Activated T-cell treated with anti-CD3 and anti-CD28 coated beads, Interleukin-2, amount 50 U/mL, for 72 hours (primary cell): ENCODE measurements at regions not wholly inside any gene's neighbourhood (a gene's known extent, or its start where the extent isn't known, plus 50 kb on each side); places are given as distances from the start of the nearest gene placed in this dataset.

Experiments used
- ATAC-seq, 2 donors: fragments of 150-1000 bp; cut with Tn5 transposase; replicated peaks in 1 of 2; 2 replicates each; pipeline ENCODE4 v1.10.0; 2021; ENCODE audit warnings: moderate library complexity in 2 of 2, mild to moderate bottlenecking in 1 of 2
- DNase-seq, 2 donors: peaks; one replicate each; pipeline ENCODE4 v3.0.0; 2021 to 2022; ENCODE audit warnings: mixed read lengths in 1 of 2
- H3K27ac Mint-ChIP-seq: one replicate; pipeline ENCODE4 v1.8.0; 2022; ENCODE audit warnings: mild to moderate bottlenecking, moderate library complexity, mixed read lengths
- H3K27me3 Mint-ChIP-seq: one replicate; pipeline ENCODE4 v1.8.0; 2022; ENCODE audit warnings: low read depth, mixed read lengths
- H3K36me3 Mint-ChIP-seq, 2 donors: one replicate each; pipeline ENCODE4 v1.8.0; 2022; ENCODE audit warnings: mixed read lengths in 2 of 2, mild to moderate bottlenecking in 1 of 2; ENCODE audit not compliant: insufficient read depth in 2 of 2
- H3K4me1 Mint-ChIP-seq: one replicate; pipeline ENCODE4 v1.8.0; 2022; ENCODE audit warnings: low read depth, mixed read lengths
- H3K4me3 Mint-ChIP-seq, 2 donors: one replicate each; pipeline ENCODE4 v1.8.0; 2022; ENCODE audit warnings: mild to moderate bottlenecking in 2 of 2, mixed read lengths in 2 of 2, moderate library complexity in 2 of 2
- H3K9me3 Mint-ChIP-seq, 2 donors: one replicate each; pipeline ENCODE4 v1.8.0; 2022; ENCODE audit warnings: mixed read lengths in 2 of 2

- Mint-ChIP-seq H3K4me3 (no peak overlapping the region), H3K4me1 (no peaks in the 10 kb centered on the region), H3K36me3 (no peaks in the 10 kb centered on the region), H3K9me3 (no peaks in the 10 kb centered on the region), H3K27ac (no peak overlapping the region), H3K27me3 (peaks cover 55% of the 10 kb centered on the region)
- ATAC-seq: no peak
- DNase-seq: no peak
These were observed 141.5 kb downstream of the SMAD6 start for GRCh38 chr15:66843581-66843980.

DNA sequence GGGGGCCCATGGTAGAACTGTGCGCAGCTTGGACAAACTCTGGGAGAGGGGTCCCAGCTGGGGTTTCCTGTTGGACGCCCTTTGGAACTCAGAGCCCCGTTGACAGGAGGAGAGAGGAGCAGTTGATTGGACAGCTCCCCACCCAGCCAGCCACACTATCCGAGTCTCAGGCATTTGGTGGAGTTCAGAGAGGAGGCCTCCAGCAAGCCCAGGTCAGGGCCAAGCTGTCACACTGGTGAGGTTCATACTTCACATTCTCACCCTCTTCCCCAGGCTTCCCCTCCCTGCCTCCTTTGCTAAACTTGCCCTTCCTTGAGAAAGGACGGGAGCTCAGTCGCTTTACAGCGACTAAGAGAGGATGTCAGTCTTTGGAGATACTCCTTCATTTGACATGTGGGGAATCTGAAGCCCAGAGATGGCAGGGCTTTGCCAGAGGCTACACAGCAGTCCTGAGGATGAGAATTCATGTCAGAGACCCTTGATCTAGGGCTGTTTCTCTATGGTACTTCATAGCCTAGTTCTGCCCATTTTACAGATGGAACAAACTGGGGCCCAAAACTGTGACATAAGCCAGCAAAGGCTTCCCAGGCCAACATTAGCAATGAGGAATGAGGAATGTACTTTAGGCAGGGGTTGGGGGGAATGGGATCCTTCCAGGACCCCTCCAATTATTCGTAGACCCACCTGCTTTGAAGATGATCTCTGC lies 142.2 kb downstream of the SMAD6 start:
- Mint-ChIP-seq H3K36me3 (no peaks in the 10 kb centered on the region), H3K4me1 (no peaks in the 10 kb centered on the region), H3K27ac (no peak overlapping the region), H3K27me3 (peaks cover 55% of the 10 kb centered on the region), H3K4me3 (no peak overlapping the region), H3K9me3 (no peaks in the 10 kb centered on the region)
- ATAC-seq (no peak), DNase-seq (no peak)

- no peak for DNase-seq
- no peak overlapping the region for H3K4me3 Mint-ChIP-seq
- ATAC-seq: no peak
- no peaks in the 10 kb centered on the region for H3K9me3 Mint-ChIP-seq
- peaks cover 51% of the 10 kb centered on the region for H3K27me3 Mint-ChIP-seq
- no peaks in the 10 kb centered on the region for H3K4me1 Mint-ChIP-seq
- no peak overlapping the region for H3K27ac Mint-ChIP-seq
- no peaks in the 10 kb centered on the region for H3K36me3 Mint-ChIP-seq
These were observed 142.7 kb downstream of the SMAD6 start for GRCh38 chr15:66844747-66845145.

DNA sequence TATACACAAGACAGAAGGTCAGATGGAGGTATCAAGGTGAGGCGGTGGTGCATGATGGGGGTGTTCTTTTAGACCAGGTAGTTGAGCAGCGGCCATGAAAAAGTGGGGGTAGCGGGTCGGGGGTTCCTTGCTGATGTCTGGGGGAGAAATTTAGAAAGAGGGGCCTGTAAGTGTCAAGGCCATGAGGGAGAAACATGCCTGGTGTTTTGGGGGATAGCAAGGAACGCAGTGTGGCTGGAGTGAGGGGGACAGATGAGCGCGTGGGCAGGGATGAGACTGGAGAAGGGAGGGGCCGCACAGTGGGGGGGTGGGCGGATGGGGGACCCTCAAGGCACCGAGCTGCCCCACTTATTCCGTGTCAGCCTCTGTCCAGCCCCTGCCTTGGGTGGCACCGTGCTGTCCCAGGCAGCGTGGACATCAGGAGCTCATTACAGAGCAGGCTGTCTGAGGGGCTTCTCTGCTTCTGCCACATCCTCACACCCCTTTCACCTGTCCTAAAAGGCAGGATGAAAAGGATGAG lies 143.3 kb downstream of the SMAD6 start:
- Mint-ChIP-seq H3K27me3 (peaks cover 48% of the 10 kb centered on the region), H3K27ac (no peak overlapping the region), H3K4me1 (no peaks in the 10 kb centered on the region), H3K9me3 (no peaks in the 10 kb centered on the region), H3K36me3 (no peaks in the 10 kb centered on the region), H3K4me3 (no peak overlapping the region)
- no peak for ATAC-seq
- DNase-seq: no peak

- no peaks in the 10 kb centered on the region for H3K9me3 Mint-ChIP-seq
- H3K27me3 Mint-ChIP-seq: peaks cover 46% of the 10 kb centered on the region
- no peak for DNase-seq
- no peak overlapping the region for H3K4me3 Mint-ChIP-seq
- H3K27ac Mint-ChIP-seq: no peak overlapping the region
- no peak for ATAC-seq
- H3K4me1 Mint-ChIP-seq: no peaks in the 10 kb centered on the region
- H3K36me3 Mint-ChIP-seq: no peaks in the 10 kb centered on the region
These were observed 144.0 kb downstream of the SMAD6 start for GRCh38 chr15:66846031-66846430.

DNA sequence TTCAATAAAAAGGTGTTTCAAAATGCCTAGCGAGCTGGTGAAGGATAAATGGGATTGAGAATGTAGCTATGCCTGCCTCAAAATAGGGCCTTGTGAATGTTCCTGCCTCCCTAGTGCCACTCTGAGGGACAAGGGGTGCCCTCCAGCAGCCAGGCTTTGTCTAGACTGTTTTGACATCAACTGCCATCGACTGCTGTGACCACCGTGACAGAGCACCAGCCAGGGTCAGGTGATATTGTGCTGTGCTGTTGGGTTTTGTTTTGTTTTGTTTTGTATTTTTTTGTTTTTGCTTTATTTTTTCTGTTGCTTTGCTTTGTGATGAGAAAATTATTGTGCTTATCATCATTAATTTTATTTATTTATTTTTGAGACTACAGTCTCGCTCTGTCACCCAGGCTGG lies 144.8 kb downstream of the SMAD6 start:
- H3K27me3 Mint-ChIP-seq: peaks cover 40% of the 10 kb centered on the region
- DNase-seq: no peak
- ATAC-seq: no peak
- no peaks in the 10 kb centered on the region for H3K4me1 Mint-ChIP-seq
- no peaks in the 10 kb centered on the region for H3K9me3 Mint-ChIP-seq
- no peak overlapping the region for H3K27ac Mint-ChIP-seq
- no peak overlapping the region for H3K4me3 Mint-ChIP-seq
- no peaks in the 10 kb centered on the region for H3K36me3 Mint-ChIP-seq

DNA sequence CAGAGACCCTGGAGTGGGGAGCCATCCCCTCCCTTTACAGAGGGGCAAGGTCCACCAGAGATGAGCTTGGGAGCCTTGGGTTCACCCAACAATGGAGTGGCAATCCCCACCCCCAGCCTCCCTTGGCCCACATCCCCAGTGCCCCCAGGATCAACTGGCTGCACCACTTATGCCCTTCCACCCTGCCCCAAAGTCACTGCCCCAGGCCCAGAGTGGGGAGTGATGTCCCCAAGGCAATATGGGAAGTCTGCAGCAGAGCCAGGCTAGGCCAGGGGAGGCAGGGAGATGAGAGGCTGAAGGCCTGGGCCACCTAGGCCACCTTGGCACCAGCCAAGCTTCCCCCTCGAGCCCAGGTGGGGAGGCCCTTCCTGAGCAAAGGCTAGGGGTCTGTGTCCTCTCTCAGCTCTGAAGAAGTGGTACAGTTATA lies 145.5 kb downstream of the SMAD6 start:
- H3K4me1 Mint-ChIP-seq: no peaks in the 10 kb centered on the region
- no peak for DNase-seq
- H3K27me3 Mint-ChIP-seq: peaks cover 39% of the 10 kb centered on the region
- no peak for ATAC-seq
- H3K36me3 Mint-ChIP-seq: no peaks in the 10 kb centered on the region
- no peak overlapping the region for H3K27ac Mint-ChIP-seq
- H3K9me3 Mint-ChIP-seq: no peaks in the 10 kb centered on the region
- no peak overlapping the region for H3K4me3 Mint-ChIP-seq

GRCh38 chr15:66848116-66848515 lies 146.1 kb downstream of the SMAD6 start:
- H3K4me3 Mint-ChIP-seq: no peak overlapping the region
- DNase-seq (no peak), ATAC-seq (no peak)
- H3K4me1 Mint-ChIP-seq: no peaks in the 10 kb centered on the region
- H3K27me3 Mint-ChIP-seq: peaks cover 36% of the 10 kb centered on the region
- no peaks in the 10 kb centered on the region for H3K36me3 Mint-ChIP-seq
- no peak overlapping the region for H3K27ac Mint-ChIP-seq
- H3K9me3 Mint-ChIP-seq: no peaks in the 10 kb centered on the region

DNA sequence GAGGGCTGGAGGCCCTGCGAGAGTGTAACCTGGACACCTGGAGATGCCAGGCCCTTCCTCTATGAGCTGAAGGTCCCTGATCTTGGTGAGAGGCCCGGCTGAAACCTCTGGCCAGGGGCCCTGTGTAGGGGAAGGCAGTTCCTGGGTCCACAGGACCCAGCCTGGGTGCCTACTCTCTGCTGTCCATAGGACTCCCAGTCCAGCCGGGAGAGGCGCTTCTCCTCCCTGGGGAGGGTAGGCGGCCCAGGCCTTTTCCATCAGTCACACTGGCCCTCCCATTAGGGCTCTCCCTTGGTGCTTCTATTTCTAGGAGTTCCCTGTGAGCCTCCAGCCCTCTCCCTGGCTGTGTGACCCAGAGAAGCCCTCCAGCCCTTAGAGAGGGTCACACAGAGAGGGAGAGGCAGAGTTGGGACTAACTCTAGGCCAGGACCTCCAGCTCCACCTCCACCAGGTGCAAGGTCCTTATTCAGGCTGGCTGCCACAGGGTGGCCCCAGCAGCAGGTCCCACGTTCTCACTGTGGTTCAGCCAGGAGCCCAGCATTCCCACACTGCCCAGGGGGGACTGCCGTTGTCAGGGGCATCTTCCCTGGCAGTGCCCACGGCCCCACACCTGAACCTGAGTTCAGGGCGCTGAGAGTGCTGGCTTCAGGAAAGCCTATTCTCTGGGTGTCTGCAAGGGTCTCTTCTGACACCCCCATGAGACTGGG lies 146.8 kb downstream of the SMAD6 start:
- no peak overlapping the region for H3K27ac Mint-ChIP-seq
- H3K36me3 Mint-ChIP-seq: no peaks in the 10 kb centered on the region
- no peak for DNase-seq
- H3K4me1 Mint-ChIP-seq: no peaks in the 10 kb centered on the region
- ATAC-seq: no peak
- peaks cover 29% of the 10 kb centered on the region for H3K27me3 Mint-ChIP-seq
- H3K9me3 Mint-ChIP-seq: no peaks in the 10 kb centered on the region
- no peak overlapping the region for H3K4me3 Mint-ChIP-seq

GRCh38 chr15:66849393-66849745 lies 147.3 kb downstream of the SMAD6 start:
- Mint-ChIP-seq H3K36me3 (no peaks in the 10 kb centered on the region), H3K27me3 (peaks cover 24% of the 10 kb centered on the region), H3K4me1 (no peaks in the 10 kb centered on the region), H3K27ac (no peak overlapping the region), H3K9me3 (no peaks in the 10 kb centered on the region), H3K4me3 (no peak overlapping the region)
- DNase-seq: no peak
- ATAC-seq: no peak

GRCh38 chr15:66849746-66850077 lies 147.7 kb downstream of the SMAD6 start:
- Mint-ChIP-seq H3K4me1 (no peaks in the 10 kb centered on the region), H3K36me3 (no peaks in the 10 kb centered on the region), H3K4me3 (no peak overlapping the region), H3K27me3 (peaks cover 20% of the 10 kb centered on the region), H3K27ac (no peak overlapping the region), H3K9me3 (no peaks in the 10 kb centered on the region)
- DNase-seq (no peak), ATAC-seq (no peak)

DNA sequence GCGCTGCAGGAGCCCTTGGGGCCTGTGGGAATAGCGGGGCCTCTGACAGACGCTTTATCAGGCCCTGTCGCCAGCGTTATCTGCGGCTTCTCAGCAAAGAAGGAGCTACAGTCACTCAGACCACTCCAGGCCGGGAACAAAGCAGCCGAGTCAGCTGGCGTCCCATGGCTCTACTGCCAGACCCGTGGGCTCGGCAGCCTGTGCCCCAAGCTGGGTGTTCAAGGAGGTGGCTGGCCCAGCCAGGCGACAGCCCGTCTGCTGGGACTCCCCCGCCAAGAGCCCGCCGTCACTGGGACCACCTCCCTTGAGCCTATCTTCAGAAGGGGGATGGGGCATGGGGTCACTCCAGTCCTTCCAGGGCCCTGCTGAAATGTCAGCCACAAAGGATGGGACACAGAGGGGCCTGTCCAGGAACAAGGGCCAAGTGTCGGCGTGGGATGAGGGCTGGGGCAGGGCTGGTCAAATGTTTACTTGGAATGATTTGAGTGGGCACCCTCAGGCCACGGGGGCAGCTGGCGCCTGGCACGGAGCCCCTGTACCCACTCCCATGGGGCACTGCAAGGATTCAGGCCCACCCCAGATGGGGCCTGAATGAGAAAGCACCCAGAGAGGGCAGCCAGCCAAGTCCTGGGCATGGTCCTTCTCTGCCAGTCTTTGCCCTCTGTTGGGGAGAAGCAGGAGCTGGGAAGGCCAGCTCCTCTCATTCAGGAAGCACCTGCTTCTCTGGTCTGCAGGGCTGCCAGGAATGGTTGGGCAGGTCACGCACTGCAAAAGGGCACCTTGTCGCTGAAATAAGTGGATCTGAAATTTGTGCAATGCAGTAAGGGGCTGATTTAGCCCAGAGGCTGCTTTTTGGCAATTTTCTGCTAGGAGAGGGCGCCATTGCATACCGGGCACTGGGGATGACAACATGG lies 148.3 kb downstream of the SMAD6 start:
- Mint-ChIP-seq H3K4me1 (no peaks in the 10 kb centered on the region), H3K9me3 (no peaks in the 10 kb centered on the region), H3K4me3 (no peak overlapping the region), H3K36me3 (no peaks in the 10 kb centered on the region), H3K27me3 (peaks cover 14% of the 10 kb centered on the region), H3K27ac (no peak overlapping the region)
- DNase-seq: no peak
- no peak for ATAC-seq

DNA sequence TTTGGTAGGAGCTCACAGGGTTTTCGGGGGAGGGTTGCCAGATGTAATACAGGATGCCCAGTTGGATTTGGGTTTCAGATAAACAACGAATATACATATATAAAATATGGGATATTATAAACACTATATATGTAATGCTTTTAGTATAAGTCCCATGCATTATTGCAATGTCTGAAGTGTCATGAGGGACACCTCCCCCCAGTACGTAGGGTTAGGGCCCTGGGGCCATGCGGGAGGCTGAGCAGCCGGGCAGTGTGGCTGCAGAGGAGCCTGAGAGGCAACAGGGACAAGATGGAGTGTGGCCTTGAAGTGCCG lies 148.9 kb downstream of the SMAD6 start:
- Mint-ChIP-seq H3K27me3 (peaks cover 10% of the 10 kb centered on the region), H3K4me3 (no peak overlapping the region), H3K4me1 (no peaks in the 10 kb centered on the region), H3K9me3 (no peaks in the 10 kb centered on the region), H3K27ac (no peak overlapping the region), H3K36me3 (no peaks in the 10 kb centered on the region)
- DNase-seq: no peak
- ATAC-seq: no peak
